ENCODE measurements at regions not wholly inside any gene's neighbourhood (a gene's known extent, or its start where the extent isn't known, plus 50 kb on each side); places are given as distances from the start of the nearest gene placed in this dataset.

- TF ChIP-seq POLR2A (IDR thresholded peaks at IDR 0.05; ENCODE audit: low read depth, low read length) (no peak), PAX5 (IDR thresholded peaks at IDR 0.05; ENCODE audit: insufficient read depth, low read length, severe bottlenecking) (no peak), POLR2AphosphoS5 (IDR thresholded peaks at IDR 0.05; ENCODE audit: low read depth, low read length) (no peak)
Observed at GRCh38 chr2:505941-506340, 171.3 kb downstream of the TMEM18 start.

All from GM12891 (cell line).